GM20000 (cell line): ENCODE measurements at regions not wholly inside any gene's neighbourhood (a gene's known extent, or its start where the extent isn't known, plus 50 kb on each side); places are given as distances from the start of the nearest gene placed in this dataset.

Experiments
- DNase-seq: peaks from one replicate; pipeline ENCODE4 v3.0.0; 2012; ENCODE audit warnings: low spot score
- TF ChIP-seq, protein P1 (sequence below): IDR thresholded peaks from 2 replicates; pipeline ENCODE4 v1.5.1; 2012; ENCODE audit warnings: mild to moderate bottlenecking, control low read depth; ENCODE audit errors: extremely low read depth, missing control alignments

DNA sequence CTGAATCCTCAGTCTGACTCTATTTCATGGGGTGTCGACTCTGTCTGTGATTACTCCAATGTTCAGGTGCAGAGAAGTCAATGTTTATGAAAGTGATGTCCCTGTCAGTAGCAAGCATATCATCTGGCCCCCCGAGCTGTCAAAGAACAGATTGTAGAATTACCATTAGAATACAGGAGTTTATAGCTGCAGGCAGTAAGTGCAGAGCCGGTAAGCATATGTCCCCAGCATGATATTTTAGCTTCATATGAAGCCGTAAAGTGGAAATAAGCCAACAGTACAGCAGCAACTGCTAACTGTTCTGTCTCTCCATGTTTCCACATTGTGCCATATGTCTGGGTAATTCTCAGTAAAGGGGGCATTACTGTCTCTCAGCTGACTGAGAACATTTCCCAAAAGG, 541.8 kb downstream of the SOX11 start:
- TF ChIP-seq, protein P1, sequence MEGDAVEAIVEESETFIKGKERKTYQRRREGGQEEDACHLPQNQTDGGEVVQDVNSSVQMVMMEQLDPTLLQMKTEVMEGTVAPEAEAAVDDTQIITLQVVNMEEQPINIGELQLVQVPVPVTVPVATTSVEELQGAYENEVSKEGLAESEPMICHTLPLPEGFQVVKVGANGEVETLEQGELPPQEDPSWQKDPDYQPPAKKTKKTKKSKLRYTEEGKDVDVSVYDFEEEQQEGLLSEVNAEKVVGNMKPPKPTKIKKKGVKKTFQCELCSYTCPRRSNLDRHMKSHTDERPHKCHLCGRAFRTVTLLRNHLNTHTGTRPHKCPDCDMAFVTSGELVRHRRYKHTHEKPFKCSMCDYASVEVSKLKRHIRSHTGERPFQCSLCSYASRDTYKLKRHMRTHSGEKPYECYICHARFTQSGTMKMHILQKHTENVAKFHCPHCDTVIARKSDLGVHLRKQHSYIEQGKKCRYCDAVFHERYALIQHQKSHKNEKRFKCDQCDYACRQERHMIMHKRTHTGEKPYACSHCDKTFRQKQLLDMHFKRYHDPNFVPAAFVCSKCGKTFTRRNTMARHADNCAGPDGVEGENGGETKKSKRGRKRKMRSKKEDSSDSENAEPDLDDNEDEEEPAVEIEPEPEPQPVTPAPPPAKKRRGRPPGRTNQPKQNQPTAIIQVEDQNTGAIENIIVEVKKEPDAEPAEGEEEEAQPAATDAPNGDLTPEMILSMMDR = no peak
- no peak for DNase-seq

DNA sequence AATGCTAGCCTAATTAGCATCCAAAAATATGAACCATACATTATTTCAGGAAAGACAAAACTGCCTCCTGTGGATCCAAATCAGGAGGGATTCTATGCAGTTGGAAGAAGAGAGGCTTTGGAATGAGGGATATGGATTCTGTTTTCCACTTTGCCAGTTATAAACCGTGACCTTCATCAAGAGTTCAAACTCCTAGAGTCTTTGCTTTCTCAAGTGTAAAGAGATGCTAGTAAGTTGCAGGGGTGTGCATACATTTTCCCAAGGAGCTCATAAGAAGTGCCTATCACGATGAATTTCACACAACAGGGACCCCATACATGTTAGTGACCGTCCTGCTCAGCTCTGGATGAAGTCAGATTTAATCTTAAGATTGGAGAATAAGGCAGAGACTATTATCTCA, 542.5 kb downstream of the SOX11 start:
- TF ChIP-seq, protein P1 = no peak
- DNase-seq = no peak

DNA sequence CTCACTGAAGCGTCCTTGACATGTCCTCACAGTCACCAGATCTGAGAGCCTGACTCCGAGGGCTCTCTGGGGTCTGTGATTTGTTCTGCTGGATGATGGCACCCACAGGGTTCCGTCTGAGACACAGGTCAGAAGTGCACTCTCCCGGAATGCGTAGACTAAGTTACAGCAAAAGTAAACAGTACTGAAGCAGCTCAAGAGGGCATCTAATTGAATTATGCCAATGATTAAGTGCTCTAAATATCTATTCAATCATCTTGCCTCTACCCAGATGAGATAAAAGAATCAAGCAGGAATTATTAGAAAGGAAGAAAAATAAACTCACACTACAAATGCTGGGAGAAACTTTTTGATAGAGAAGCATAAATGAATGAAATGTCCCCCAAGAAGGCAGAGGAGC, 544.1 kb downstream of the SOX11 start:
- TF ChIP-seq, protein P1 = no peak
- no peak for DNase-seq

DNA sequence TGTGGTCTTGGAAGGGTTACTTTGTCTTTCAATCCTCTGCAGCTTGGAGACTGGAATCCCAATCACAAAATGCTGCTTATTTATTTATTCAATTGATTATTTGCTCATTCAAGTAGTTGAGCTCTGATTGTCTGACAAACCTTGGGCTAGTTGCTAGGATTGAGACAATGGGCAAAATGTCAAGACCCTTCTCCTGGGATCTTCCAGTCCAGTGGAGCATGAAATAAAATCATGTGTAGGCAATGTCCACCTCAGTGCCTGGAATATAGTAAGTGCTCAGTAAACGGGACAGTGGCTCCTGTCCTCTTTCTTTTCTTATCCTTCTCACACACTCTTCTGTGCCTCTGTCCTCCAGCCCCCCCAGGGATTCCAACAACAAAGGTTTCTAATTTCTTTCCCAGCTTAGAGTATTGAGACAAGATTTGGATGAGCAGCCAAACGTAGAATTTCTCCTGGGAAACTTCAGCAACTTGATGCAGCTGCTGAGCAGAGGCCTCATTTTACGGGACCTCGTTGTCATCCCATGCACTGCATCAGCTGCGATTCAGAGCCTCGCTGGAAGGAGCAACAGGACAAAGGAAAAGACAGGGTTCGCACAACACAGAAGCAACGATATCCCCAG, 545.0 kb downstream of the SOX11 start:
- DNase-seq = no peak
- TF ChIP-seq, protein P1 = no peak

DNA sequence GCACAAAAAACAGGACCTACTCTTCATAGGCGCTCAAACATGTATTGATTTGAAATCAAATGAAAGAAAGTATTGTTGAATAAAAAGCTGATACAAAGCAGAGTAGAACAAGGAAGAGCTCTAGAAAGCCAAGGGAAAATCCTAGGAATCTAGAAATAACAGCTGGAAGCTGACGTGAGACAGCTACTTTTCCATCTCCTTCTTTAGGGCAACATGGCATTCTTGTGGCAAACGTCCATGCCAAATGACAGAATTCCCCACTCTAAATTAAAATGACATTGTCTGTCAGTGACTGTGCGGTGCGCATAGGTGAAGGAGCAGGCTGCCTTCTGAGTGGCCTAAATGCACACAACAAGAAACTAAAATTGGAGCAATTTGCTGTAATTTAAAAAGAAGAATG, 557.4 kb downstream of the SOX11 start:
- TF ChIP-seq, protein P1 = no peak
- no peak for DNase-seq

DNA sequence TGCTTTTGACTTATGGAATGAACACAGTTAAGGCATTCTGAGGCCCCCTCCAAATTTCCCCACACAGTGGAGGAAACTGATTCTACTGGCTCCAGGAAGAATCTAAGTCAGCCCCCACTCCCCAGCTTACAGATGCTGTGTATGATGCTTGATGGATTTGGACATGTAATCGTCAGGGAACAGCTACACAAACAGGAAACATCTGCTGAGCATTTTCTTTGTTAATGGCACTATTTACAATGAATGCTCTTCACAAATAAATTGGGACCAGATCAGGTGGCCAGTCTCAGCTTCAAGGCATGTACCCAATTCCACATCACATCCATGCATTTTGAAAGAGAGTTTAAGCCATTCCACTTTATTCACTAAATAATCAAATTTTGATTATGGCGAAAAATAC, 562.3 kb downstream of the SOX11 start:
- TF ChIP-seq, protein P1 = no peak

DNA sequence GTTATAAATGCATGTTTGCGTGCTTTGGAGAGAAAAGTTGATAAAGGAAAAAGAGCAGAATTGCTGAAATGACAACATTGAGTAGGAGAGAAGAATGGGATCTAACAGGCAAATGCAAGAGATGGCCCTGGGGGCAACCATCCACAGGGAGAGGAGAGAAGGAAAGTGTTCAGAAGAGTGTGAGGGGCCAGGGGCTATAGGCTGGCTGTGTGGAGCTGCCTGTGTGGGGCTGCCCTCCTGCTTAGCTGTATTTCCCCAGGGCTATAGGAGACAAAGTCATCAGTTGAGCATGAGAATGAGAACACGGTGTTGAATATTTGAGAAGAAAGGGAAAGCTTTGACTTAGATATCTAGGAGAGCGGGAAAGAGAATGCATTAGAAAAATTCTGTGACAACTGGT, 572.0 kb downstream of the SOX11 start:
- no peak for DNase-seq
- TF ChIP-seq, protein P1 = no peak

More for the DNA sequence above, 562.3 kb downstream of the SOX11 start:
- DNase-seq = no peak
